SU-DHL-6 (cell line): ENCODE measurements at regions not wholly inside any gene's neighbourhood (a gene's known extent, or its start where the extent isn't known, plus 50 kb on each side); places are given as distances from the start of the nearest gene placed in this dataset.

Experiments
- CTCF ChIP-seq: fragments of 200-600 bp; sonication (generic); IDR thresholded peaks from one replicate; pipeline ENCODE4 v1.5.1; 2017; ENCODE audit warnings: antibody characterized with exemption, mild to moderate bottlenecking, low read length, moderate library complexity; ENCODE audit not compliant: insufficient read depth, poor library complexity, severe bottlenecking
- EZH2phosphoT487 ChIP-seq: fragments of 200-600 bp; sonication (generic), shearing (Covaris generic); conservative IDR thresholded peaks from 2 replicates; pipeline ENCODE4 v1.6.1; 2018; ENCODE audit warnings: mild to moderate bottlenecking, antibody characterized with exemption, low read length, moderate library complexity, mixed read lengths

GRCh38 chr20:11266571-11266970, 592.8 kb upstream of the JAG1 start:
- TF ChIP-seq CTCF (no peak), EZH2phosphoT487 (no peak)
